ENCODE measurements at regions not wholly inside any gene's neighbourhood (a gene's known extent, or its start where the extent isn't known, plus 50 kb on each side); places are given as distances from the start of the nearest gene placed in this dataset.
"Not testable (repeated sequence)": the region's sequence is repeated elsewhere in the genome, so short reads cannot be mapped to it uniquely, and the experiment has no call there.

DNA sequence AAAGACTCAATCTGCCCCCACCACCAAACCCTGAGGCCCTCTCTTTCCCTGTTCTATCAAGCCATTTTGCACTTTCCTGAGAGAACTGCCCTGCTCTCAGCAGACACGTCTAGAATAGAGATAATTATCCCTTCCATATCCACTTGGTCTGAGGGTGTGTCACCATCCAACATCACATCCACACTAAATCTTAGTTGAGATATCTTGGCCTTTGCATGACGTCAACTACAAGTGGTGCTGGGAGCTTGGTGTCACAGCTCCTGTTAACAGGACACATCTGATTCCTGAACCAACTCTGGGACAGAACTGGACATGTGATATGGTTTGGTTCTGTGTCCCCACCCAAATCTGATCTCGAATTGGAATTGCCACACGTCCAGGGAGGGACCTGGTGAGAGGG lies 1109.2 kb downstream of the TMEM121 start:
- no peak overlapping the region for H3K27ac ChIP-seq (ENCODE audit: insufficient read depth, low read depth, low read length, poor library complexity, severe bottlenecking)
- peaks cover 6% of the 10 kb centered on the region for H3K9me3 ChIP-seq (ENCODE audit: control insufficient read depth, low read length)
- no peaks in the 10 kb centered on the region for H3K4me1 ChIP-seq (ENCODE audit: control insufficient read depth, insufficient read depth, low read length)
- no peaks in the 10 kb centered on the region for H3K27me3 ChIP-seq (ENCODE audit: control insufficient read depth, insufficient read depth, low read length, poor library complexity, severe bottlenecking)
- no peaks in the 10 kb centered on the region for H3K36me3 ChIP-seq (ENCODE audit: control insufficient read depth, insufficient read depth, low read length)
- 38 to 44% methylated on average over 4 of the region's 4 CpGs for WGBS, 2 experiments
- no peak overlapping the region for H3K4me3 ChIP-seq (ENCODE audit: insufficient read depth, low read depth, low read length)

DNA sequence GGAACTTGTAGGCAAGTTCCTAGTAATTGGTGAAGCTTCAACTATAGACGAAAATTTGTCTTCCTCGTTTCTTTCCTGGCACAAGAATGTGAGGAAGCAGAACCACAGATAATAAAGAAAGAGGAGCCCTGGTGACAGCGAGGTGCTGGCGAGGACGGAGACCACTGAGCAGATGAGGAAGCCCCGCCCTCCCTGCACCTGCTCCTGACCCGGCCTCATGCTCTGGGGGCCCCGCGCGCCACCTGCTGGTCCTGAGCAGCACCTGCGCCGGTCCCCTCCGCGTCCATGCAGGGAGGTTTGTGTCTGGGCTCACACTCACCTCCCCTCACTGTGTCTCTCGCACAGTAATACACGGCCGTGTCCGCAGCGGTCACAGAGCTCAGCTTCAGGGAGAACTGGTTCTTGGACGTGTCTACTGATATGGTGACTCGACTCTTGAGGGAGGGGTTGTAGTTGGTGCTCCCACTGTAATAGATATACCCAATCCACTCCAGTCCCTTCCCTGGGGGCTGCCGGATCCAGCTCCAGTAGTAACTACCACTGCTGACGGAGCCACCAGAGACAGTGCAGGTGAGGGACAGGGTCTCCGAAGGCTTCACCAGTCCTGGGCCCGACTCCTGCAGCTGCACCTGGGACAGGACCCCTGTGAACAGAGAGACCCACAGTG lies 1112.5 kb downstream of the TMEM121 start:
- not testable (repeated sequence) for H3K27me3 ChIP-seq (ENCODE audit: control insufficient read depth, insufficient read depth, low read length, poor library complexity, severe bottlenecking); H3K36me3 ChIP-seq (ENCODE audit: control insufficient read depth, insufficient read depth, low read length); H3K4me3 ChIP-seq (ENCODE audit: insufficient read depth, low read depth, low read length); H3K4me1 ChIP-seq (ENCODE audit: control insufficient read depth, insufficient read depth, low read length); H3K9me3 ChIP-seq (ENCODE audit: control insufficient read depth, low read length); H3K27ac ChIP-seq (ENCODE audit: insufficient read depth, low read depth, low read length, poor library complexity, severe bottlenecking)
- 86 to 89% methylated on average over 14 to 16 of the region's 25 CpGs for WGBS, 2 experiments

DNA sequence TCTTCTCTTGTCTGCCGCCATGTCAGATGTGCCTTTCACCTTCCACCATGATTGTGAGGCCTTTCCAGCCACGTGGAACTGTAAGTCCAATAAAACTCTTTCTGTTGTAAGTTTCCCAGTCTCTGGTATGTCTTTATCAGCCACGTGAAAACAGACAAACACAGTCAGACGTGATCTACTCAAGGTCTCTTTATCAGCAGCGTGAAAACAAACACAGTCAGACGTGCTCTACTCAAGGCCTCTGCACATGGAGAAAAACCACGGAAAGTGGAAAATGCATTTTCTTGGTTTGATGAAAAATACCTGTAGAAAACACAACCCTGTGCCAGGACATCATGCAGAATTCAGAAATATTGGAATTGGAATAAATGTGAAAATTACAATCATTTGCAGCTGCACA lies 1115.7 kb downstream of the TMEM121 start:
- WGBS, 2 experiments = 50 to 53% methylated on average over 6 to 7 of the region's 7 CpGs
- no peaks in the 10 kb centered on the region for H3K4me1 ChIP-seq (ENCODE audit: control insufficient read depth, insufficient read depth, low read length)
- H3K36me3 ChIP-seq (ENCODE audit: control insufficient read depth, insufficient read depth, low read length) = no peaks in the 10 kb centered on the region
- no peaks in the 10 kb centered on the region for H3K9me3 ChIP-seq (ENCODE audit: control insufficient read depth, low read length)
- no peak overlapping the region for H3K4me3 ChIP-seq (ENCODE audit: insufficient read depth, low read depth, low read length)
- no peak overlapping the region for H3K27ac ChIP-seq (ENCODE audit: insufficient read depth, low read depth, low read length, poor library complexity, severe bottlenecking)
- no peaks in the 10 kb centered on the region for H3K27me3 ChIP-seq (ENCODE audit: control insufficient read depth, insufficient read depth, low read length, poor library complexity, severe bottlenecking)

DNA sequence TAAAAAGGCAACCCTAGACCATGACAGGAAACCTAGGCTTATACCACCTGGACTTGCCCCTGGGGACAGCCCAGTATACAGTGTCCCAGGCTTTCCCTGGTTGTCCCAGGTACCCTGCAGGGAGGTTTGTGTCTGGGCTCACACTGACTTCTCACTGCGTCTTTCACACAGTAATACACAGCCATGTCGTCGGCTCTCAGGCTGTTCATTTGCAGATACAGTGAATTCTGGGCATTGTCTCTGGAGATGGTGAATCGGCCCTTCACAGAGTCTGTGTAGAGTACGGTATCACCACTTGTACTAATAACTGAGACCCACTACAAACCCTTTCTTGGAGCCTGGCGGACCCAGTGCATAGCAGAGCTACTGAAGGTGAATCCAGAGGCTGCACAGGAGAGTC lies 1116.6 kb downstream of the TMEM121 start:
- H3K9me3 ChIP-seq (ENCODE audit: control insufficient read depth, low read length); H3K4me1 ChIP-seq (ENCODE audit: control insufficient read depth, insufficient read depth, low read length); H3K36me3 ChIP-seq (ENCODE audit: control insufficient read depth, insufficient read depth, low read length); H3K27ac ChIP-seq (ENCODE audit: insufficient read depth, low read depth, low read length, poor library complexity, severe bottlenecking); H3K27me3 ChIP-seq (ENCODE audit: control insufficient read depth, insufficient read depth, low read length, poor library complexity, severe bottlenecking); H3K4me3 ChIP-seq (ENCODE audit: insufficient read depth, low read depth, low read length): not testable (repeated sequence)
- 65 to 69% methylated on average over 6 of the region's 6 CpGs for WGBS, 2 experiments

DNA sequence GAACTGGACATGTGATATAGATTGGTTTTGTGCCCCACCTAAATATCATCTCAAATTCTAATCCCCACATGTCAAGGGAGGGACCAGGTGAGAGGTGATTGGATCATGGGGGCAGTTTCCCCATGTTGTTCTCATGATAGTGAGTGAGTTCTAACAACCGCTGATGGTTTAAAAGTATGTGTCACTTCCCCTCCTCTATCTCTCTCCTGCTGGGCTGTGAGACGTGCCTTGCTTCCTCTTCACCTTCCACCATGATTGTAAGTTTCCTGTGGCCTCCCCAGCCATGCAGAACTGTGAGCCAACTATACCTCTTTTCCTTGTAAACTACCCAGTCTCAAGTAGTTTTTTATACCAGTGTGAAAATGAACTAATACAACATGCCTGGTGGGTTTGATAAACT lies 1122.5 kb downstream of the TMEM121 start:
- WGBS, 2 experiments = 37 to 42% methylated on average over 2 of the region's 2 CpGs
- not testable (repeated sequence) for H3K27ac ChIP-seq (ENCODE audit: insufficient read depth, low read depth, low read length, poor library complexity, severe bottlenecking); H3K27me3 ChIP-seq (ENCODE audit: control insufficient read depth, insufficient read depth, low read length, poor library complexity, severe bottlenecking); H3K36me3 ChIP-seq (ENCODE audit: control insufficient read depth, insufficient read depth, low read length); H3K4me3 ChIP-seq (ENCODE audit: insufficient read depth, low read depth, low read length); H3K4me1 ChIP-seq (ENCODE audit: control insufficient read depth, insufficient read depth, low read length)
- H3K9me3 ChIP-seq (ENCODE audit: control insufficient read depth, low read length) = peaks cover 12% of the 10 kb centered on the region

DNA sequence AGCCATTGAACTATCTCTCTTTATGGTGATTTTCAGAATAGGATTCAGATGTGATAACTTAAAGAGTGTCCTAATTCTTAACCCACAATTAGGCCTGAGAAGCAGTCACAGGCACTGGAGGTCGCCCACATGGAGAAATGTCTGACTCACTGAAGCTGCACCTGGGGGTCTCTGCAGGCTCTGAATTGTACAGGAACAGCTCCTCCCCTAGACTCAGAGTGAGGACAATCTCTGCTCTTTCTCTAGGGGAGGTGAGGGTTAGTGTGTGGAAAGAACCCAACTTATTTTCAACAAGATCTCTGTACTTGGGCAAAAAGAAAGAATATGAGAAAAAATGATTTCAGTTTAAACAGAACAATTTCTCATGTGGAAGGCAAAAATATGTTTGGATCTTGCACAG lies 1124.6 kb downstream of the TMEM121 start:
- H3K27ac ChIP-seq (ENCODE audit: insufficient read depth, low read depth, low read length, poor library complexity, severe bottlenecking) = no peak overlapping the region
- H3K9me3 ChIP-seq (ENCODE audit: control insufficient read depth, low read length) = peaks cover 15% of the 10 kb centered on the region
- no peaks in the 10 kb centered on the region for H3K27me3 ChIP-seq (ENCODE audit: control insufficient read depth, insufficient read depth, low read length, poor library complexity, severe bottlenecking)
- H3K4me1 ChIP-seq (ENCODE audit: control insufficient read depth, insufficient read depth, low read length) = no peaks in the 10 kb centered on the region
- no peaks in the 10 kb centered on the region for H3K36me3 ChIP-seq (ENCODE audit: control insufficient read depth, insufficient read depth, low read length)
- WGBS, 2 experiments = 8 to 13% methylated on average over 1 of the region's 1 CpG
- H3K4me3 ChIP-seq (ENCODE audit: insufficient read depth, low read depth, low read length) = no peak overlapping the region

DNA sequence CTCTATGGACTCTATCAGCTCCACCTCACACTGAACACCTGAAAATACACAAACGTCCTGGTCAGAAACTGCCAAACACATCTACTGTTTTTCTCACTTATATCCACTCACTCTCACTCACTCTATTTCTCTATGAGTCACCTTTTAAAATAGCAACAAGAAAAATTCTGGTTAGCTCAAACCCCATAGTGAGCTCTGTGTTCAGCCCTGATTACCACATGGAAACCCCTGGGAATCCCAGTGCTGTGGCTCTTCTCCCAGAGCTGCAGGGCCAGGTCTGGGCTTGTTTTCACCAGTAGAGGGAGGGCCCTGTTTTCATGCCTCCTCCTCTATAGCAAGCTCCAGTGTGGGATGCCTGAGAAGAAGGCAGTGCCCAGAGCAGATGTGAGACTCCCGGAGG lies 1126.1 kb downstream of the TMEM121 start:
- H3K4me1 ChIP-seq (ENCODE audit: control insufficient read depth, insufficient read depth, low read length) = no peaks in the 10 kb centered on the region
- H3K4me3 ChIP-seq (ENCODE audit: insufficient read depth, low read depth, low read length) = no peak overlapping the region
- H3K27ac ChIP-seq (ENCODE audit: insufficient read depth, low read depth, low read length, poor library complexity, severe bottlenecking) = no peak overlapping the region
- 45 to 66% methylated on average over 1 to 2 of the region's 2 CpGs for WGBS, 2 experiments
- H3K9me3 ChIP-seq (ENCODE audit: control insufficient read depth, low read length) = peaks cover 15% of the 10 kb centered on the region
- no peaks in the 10 kb centered on the region for H3K36me3 ChIP-seq (ENCODE audit: control insufficient read depth, insufficient read depth, low read length)
- no peaks in the 10 kb centered on the region for H3K27me3 ChIP-seq (ENCODE audit: control insufficient read depth, insufficient read depth, low read length, poor library complexity, severe bottlenecking)

DNA sequence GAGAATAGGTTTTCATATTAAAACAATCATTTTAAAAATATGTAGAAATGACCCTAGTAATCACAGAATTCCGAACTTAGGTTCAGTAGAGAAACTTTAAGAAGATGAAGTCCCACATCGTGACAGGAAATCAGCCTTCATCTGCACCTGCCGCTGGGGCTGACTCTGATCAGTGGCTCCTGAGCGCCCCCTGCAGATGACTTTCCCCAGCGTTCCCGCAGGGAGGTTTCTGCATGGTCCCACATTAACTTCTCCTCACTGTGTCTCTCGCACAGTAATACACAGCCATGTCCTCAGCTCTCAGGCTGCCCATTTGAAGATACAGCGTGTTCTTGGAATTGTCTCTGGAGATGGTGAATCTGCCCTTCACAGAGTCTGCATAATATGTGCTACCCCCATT lies 1131.1 kb downstream of the TMEM121 start:
- H3K27ac ChIP-seq (ENCODE audit: insufficient read depth, low read depth, low read length, poor library complexity, severe bottlenecking) = no peak overlapping the region
- H3K9me3 ChIP-seq (ENCODE audit: control insufficient read depth, low read length) = peaks cover 8% of the 10 kb centered on the region
- WGBS, 2 experiments = 73 to 82% methylated on average over 7 to 8 of the region's 8 CpGs
- H3K4me3 ChIP-seq (ENCODE audit: insufficient read depth, low read depth, low read length) = no peak overlapping the region
- H3K36me3 ChIP-seq (ENCODE audit: control insufficient read depth, insufficient read depth, low read length) = no peaks in the 10 kb centered on the region
- H3K4me1 ChIP-seq (ENCODE audit: control insufficient read depth, insufficient read depth, low read length) = no peaks in the 10 kb centered on the region
- no peaks in the 10 kb centered on the region for H3K27me3 ChIP-seq (ENCODE audit: control insufficient read depth, insufficient read depth, low read length, poor library complexity, severe bottlenecking)

DNA sequence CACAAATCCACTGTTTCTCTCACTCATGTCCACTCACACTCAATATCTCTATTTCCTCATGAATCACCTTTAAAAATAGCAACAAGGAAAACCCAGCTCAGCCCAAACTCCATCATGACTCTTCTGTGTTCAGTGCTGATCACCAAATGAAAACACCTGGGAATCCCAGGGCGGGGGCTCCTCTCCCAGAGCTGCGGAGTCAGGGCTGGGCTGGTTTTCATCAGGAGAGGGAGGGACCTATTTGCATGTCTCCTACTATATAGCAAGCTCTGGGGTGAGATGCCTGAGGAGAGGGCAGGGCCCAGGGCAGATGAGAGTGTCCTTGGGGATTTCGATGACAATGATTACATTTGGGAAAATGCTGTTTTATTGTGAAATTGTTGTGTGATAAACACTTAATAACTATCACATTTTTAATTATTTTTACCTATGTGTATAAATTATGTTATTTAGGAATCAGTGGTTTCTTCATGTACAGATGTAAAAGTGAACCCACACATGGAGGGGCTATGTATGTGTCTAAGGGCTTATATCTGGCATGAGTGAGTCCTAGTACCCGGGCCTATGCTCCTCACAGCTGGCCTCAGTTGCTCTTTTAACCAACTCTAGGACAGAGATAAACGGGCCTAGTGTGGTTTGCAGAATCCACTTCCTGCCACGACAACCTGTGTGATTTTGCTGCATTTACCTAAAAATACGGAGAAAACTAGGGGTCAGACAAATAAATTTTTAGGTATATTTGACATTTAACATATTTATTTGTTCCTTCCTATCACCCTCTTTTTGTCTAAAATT lies 1131.9 kb downstream of the TMEM121 start:
- H3K27me3 ChIP-seq (ENCODE audit: control insufficient read depth, insufficient read depth, low read length, poor library complexity, severe bottlenecking); H3K36me3 ChIP-seq (ENCODE audit: control insufficient read depth, insufficient read depth, low read length); H3K4me3 ChIP-seq (ENCODE audit: insufficient read depth, low read depth, low read length); H3K4me1 ChIP-seq (ENCODE audit: control insufficient read depth, insufficient read depth, low read length); H3K9me3 ChIP-seq (ENCODE audit: control insufficient read depth, low read length); H3K27ac ChIP-seq (ENCODE audit: insufficient read depth, low read depth, low read length, poor library complexity, severe bottlenecking): not testable (repeated sequence)
- WGBS, 2 experiments = 66 to 75% methylated on average over 5 to 7 of the region's 7 CpGs

DNA sequence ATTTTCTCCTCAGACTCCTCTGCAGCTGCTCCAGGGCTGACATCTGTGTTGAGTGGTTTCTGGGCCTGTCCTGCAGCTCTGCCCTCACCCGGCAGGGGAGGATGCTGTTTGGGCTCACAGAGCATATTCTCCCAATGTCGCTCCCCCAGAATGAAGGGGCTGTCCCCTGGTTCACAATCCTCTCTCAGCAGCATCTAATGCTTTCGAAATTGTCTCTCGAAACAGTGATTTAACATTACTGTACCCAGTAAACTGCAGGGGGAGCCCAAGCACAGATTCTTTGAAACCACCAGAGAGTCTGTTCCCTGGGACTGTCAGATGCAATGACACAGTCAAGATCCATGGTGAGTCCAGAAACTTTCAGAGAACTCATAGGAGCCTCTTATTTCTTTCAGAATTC lies 1135.2 kb downstream of the TMEM121 start:
- H3K36me3 ChIP-seq (ENCODE audit: control insufficient read depth, insufficient read depth, low read length); H3K9me3 ChIP-seq (ENCODE audit: control insufficient read depth, low read length); H3K4me1 ChIP-seq (ENCODE audit: control insufficient read depth, insufficient read depth, low read length); H3K27ac ChIP-seq (ENCODE audit: insufficient read depth, low read depth, low read length, poor library complexity, severe bottlenecking); H3K27me3 ChIP-seq (ENCODE audit: control insufficient read depth, insufficient read depth, low read length, poor library complexity, severe bottlenecking); H3K4me3 ChIP-seq (ENCODE audit: insufficient read depth, low read depth, low read length): not testable (repeated sequence)
- 72 to 73% methylated on average over 4 of the region's 4 CpGs for WGBS, 2 experiments

All from ectodermal cell (in vitro differentiated cells).